ENCODE measurements at regions not wholly inside any gene's neighbourhood (a gene's known extent, or its start where the extent isn't known, plus 50 kb on each side); places are given as distances from the start of the nearest gene placed in this dataset.

- Histone ChIP-seq H3K36me3 (ENCODE audit: control insufficient read depth in 2 of 2, insufficient read depth in 2 of 2, low read length in 1 of 2) (no peaks in the 10 kb centered on the region), H3K4me3 (ENCODE audit: low read depth in 1 of 2, low read length in 2 of 2) (no peak overlapping the region), H3K9me3 (ENCODE audit: control insufficient read depth in 2 of 2, insufficient read depth in 1 of 2, low read depth in 1 of 2, low read length in 1 of 2) (no peaks in the 10 kb centered on the region), H3K27me3 (ENCODE audit: control insufficient read depth in 1 of 2, insufficient read depth in 2 of 2, low read length in 2 of 2) (no peaks in the 10 kb centered on the region), H3K4me1 (ENCODE audit: control insufficient read depth in 2 of 2, insufficient read depth in 2 of 2, low read length in 1 of 2) (no peaks in the 10 kb centered on the region), H3K27ac (ENCODE audit: low read depth in 2 of 2, low read length in 1 of 2) (no peak overlapping the region)
- 75% methylated on average over 1 of the region's 1 CpG for WGBS, 2 donors
Observed at GRCh38 chr1:58403894-58404293, 142.6 kb downstream of the OMA1 start.

DNA sequence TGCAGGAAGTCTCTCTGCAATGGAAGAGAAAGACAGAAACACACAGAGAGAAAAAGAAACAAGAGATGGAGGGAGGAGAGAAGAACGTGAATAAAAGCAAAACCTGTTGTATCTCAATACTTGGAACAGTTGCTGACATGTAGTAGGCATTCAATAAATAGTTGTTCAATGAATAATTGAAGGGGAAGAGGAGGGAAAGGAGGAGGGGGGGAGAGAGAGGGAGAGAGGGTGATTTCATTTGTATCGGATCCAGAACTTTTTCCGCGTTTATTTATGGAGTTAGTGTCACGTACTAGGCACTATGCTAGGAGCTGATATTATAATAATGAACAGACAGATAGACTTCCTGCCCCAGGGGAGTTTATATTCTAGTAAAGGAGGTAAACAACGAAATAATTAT lies 144.1 kb downstream of the OMA1 start:
- H3K27ac ChIP-seq (ENCODE audit: low read depth in 2 of 2, low read length in 1 of 2): no peak overlapping the region
- 59 to 69% methylated on average over 6 of the region's 6 CpGs for WGBS, 2 donors

DNA sequence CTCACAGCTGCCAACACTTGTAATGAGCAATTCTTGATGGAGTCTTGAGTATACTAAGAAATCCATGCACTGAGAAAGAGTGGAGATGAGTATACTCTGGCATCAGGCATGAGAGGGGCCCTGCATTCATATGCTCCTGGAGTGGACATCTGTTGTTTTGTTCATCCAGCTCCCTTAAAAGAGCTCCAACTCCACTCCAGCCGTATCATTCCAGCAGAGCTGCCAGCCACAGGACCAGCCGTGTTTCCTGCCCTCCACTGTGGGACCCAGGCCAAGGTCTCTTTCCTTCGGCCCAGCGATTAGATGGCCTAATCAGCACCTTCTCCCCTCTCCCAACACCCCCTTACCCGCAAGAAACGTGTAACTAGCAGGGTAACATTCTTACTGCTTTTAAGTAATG lies 144.5 kb downstream of the OMA1 start:
- 71 to 83% methylated on average over 6 of the region's 6 CpGs for WGBS, 2 donors
- no peak overlapping the region for H3K27ac ChIP-seq (ENCODE audit: low read depth in 2 of 2, low read length in 1 of 2)

More for the DNA sequence above, 144.1 kb downstream of the OMA1 start:
- H3K36me3 ChIP-seq (ENCODE audit: control insufficient read depth in 2 of 2, insufficient read depth in 2 of 2, low read length in 1 of 2): no peaks in the 10 kb centered on the region
- H3K4me1 ChIP-seq (ENCODE audit: control insufficient read depth in 2 of 2, insufficient read depth in 2 of 2, low read length in 1 of 2): no peaks in the 10 kb centered on the region
- no peak overlapping the region for H3K4me3 ChIP-seq (ENCODE audit: low read depth in 1 of 2, low read length in 2 of 2)
- no peaks in the 10 kb centered on the region for H3K27me3 ChIP-seq (ENCODE audit: control insufficient read depth in 1 of 2, insufficient read depth in 2 of 2, low read length in 2 of 2)
- no peaks in the 10 kb centered on the region for H3K9me3 ChIP-seq (ENCODE audit: control insufficient read depth in 2 of 2, insufficient read depth in 1 of 2, low read depth in 1 of 2, low read length in 1 of 2)

GRCh38 chr1:58399176-58399575 lies 147.3 kb downstream of the OMA1 start:
- Histone ChIP-seq H3K9me3 (ENCODE audit: control insufficient read depth in 2 of 2, insufficient read depth in 1 of 2, low read depth in 1 of 2, low read length in 1 of 2) (no peaks in the 10 kb centered on the region), H3K27ac (ENCODE audit: low read depth in 2 of 2, low read length in 1 of 2) (no peak overlapping the region), H3K27me3 (ENCODE audit: control insufficient read depth in 1 of 2, insufficient read depth in 2 of 2, low read length in 2 of 2) (no peaks in the 10 kb centered on the region), H3K4me3 (ENCODE audit: low read depth in 1 of 2, low read length in 2 of 2) (no peak overlapping the region), H3K36me3 (ENCODE audit: control insufficient read depth in 2 of 2, insufficient read depth in 2 of 2, low read length in 1 of 2) (no peaks in the 10 kb centered on the region), H3K4me1 (ENCODE audit: control insufficient read depth in 2 of 2, insufficient read depth in 2 of 2, low read length in 1 of 2) (no peaks in the 10 kb centered on the region)
- WGBS, 2 donors: 61 to 67% methylated on average over 3 of the region's 3 CpGs

More for the DNA sequence above, 144.5 kb downstream of the OMA1 start:
- Histone ChIP-seq H3K36me3 (ENCODE audit: control insufficient read depth in 2 of 2, insufficient read depth in 2 of 2, low read length in 1 of 2) (no peaks in the 10 kb centered on the region), H3K27me3 (ENCODE audit: control insufficient read depth in 1 of 2, insufficient read depth in 2 of 2, low read length in 2 of 2) (no peaks in the 10 kb centered on the region), H3K9me3 (ENCODE audit: control insufficient read depth in 2 of 2, insufficient read depth in 1 of 2, low read depth in 1 of 2, low read length in 1 of 2) (no peaks in the 10 kb centered on the region), H3K4me3 (ENCODE audit: low read depth in 1 of 2, low read length in 2 of 2) (no peak overlapping the region), H3K4me1 (ENCODE audit: control insufficient read depth in 2 of 2, insufficient read depth in 2 of 2, low read length in 1 of 2) (no peaks in the 10 kb centered on the region)

GRCh38 chr1:58398714-58399113 lies 147.8 kb downstream of the OMA1 start:
- H3K36me3 ChIP-seq (ENCODE audit: control insufficient read depth in 2 of 2, insufficient read depth in 2 of 2, low read length in 1 of 2): no peaks in the 10 kb centered on the region
- WGBS, 2 donors: 66 to 86% methylated on average over 1 of the region's 1 CpG
- no peaks in the 10 kb centered on the region for H3K4me1 ChIP-seq (ENCODE audit: control insufficient read depth in 2 of 2, insufficient read depth in 2 of 2, low read length in 1 of 2)
- H3K4me3 ChIP-seq (ENCODE audit: low read depth in 1 of 2, low read length in 2 of 2): no peak overlapping the region
- no peaks in the 10 kb centered on the region for H3K27me3 ChIP-seq (ENCODE audit: control insufficient read depth in 1 of 2, insufficient read depth in 2 of 2, low read length in 2 of 2)
- no peak overlapping the region for H3K27ac ChIP-seq (ENCODE audit: low read depth in 2 of 2, low read length in 1 of 2)
- no peaks in the 10 kb centered on the region for H3K9me3 ChIP-seq (ENCODE audit: control insufficient read depth in 2 of 2, insufficient read depth in 1 of 2, low read depth in 1 of 2, low read length in 1 of 2)

- 84 to 86% methylated on average over 9 of the region's 9 CpGs for WGBS, 2 donors
- H3K9me3 ChIP-seq (ENCODE audit: control insufficient read depth in 2 of 2, insufficient read depth in 1 of 2, low read depth in 1 of 2, low read length in 1 of 2): no peaks in the 10 kb centered on the region
- no peaks in the 10 kb centered on the region for H3K36me3 ChIP-seq (ENCODE audit: control insufficient read depth in 2 of 2, insufficient read depth in 2 of 2, low read length in 1 of 2)
- no peak overlapping the region for H3K27ac ChIP-seq (ENCODE audit: low read depth in 2 of 2, low read length in 1 of 2)
- no peaks in the 10 kb centered on the region for H3K4me1 ChIP-seq (ENCODE audit: control insufficient read depth in 2 of 2, insufficient read depth in 2 of 2, low read length in 1 of 2)
- H3K27me3 ChIP-seq (ENCODE audit: control insufficient read depth in 1 of 2, insufficient read depth in 2 of 2, low read length in 2 of 2): no peaks in the 10 kb centered on the region
- H3K4me3 ChIP-seq (ENCODE audit: low read depth in 1 of 2, low read length in 2 of 2): no peak overlapping the region
Observed at GRCh38 chr1:58397187-58397820, 149.2 kb downstream of the OMA1 start.

- Histone ChIP-seq H3K36me3 (ENCODE audit: control insufficient read depth in 2 of 2, insufficient read depth in 2 of 2, low read length in 1 of 2) (no peaks in the 10 kb centered on the region), H3K27ac (ENCODE audit: low read depth in 2 of 2, low read length in 1 of 2) (no peak overlapping the region), H3K27me3 (ENCODE audit: control insufficient read depth in 1 of 2, insufficient read depth in 2 of 2, low read length in 2 of 2) (no peaks in the 10 kb centered on the region), H3K4me3 (ENCODE audit: low read depth in 1 of 2, low read length in 2 of 2) (no peak overlapping the region), H3K9me3 (ENCODE audit: control insufficient read depth in 2 of 2, insufficient read depth in 1 of 2, low read depth in 1 of 2, low read length in 1 of 2) (no peaks in the 10 kb centered on the region), H3K4me1 (ENCODE audit: control insufficient read depth in 2 of 2, insufficient read depth in 2 of 2, low read length in 1 of 2) (no peaks in the 10 kb centered on the region)
- WGBS, 2 donors: 67 to 76% methylated on average over 6 of the region's 6 CpGs
Observed at GRCh38 chr1:58396150-58396549, 150.4 kb downstream of the OMA1 start.

DNA sequence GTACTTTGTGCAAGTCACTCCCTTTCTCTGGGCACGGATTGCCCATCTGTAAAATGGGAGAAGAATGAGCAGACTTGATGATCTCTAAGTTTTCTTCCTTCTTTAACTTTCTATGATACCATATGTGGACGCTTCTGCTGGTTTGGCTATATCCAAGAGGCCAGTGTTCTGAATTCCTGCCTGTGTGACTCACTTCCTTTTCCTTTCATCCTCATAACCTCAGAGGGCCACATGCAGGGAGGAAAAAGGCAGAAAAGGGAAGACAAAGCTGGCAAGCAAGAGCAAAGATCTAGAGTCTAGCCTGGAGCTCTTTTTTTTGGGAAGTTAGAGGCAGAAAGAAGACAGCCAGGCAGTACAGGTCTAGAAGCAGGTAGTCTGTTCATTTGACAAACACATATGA lies 151.2 kb downstream of the OMA1 start:
- H3K4me1 ChIP-seq (ENCODE audit: control insufficient read depth in 2 of 2, insufficient read depth in 2 of 2, low read length in 1 of 2): no peaks in the 10 kb centered on the region
- H3K9me3 ChIP-seq (ENCODE audit: control insufficient read depth in 2 of 2, insufficient read depth in 1 of 2, low read depth in 1 of 2, low read length in 1 of 2): no peaks in the 10 kb centered on the region
- H3K27ac ChIP-seq (ENCODE audit: low read depth in 2 of 2, low read length in 1 of 2): no peak overlapping the region
- no peak overlapping the region for H3K4me3 ChIP-seq (ENCODE audit: low read depth in 1 of 2, low read length in 2 of 2)
- WGBS, 2 donors: 52 to 60% methylated on average over 2 of the region's 2 CpGs
- H3K27me3 ChIP-seq (ENCODE audit: control insufficient read depth in 1 of 2, insufficient read depth in 2 of 2, low read length in 2 of 2): no peaks in the 10 kb centered on the region
- no peaks in the 10 kb centered on the region for H3K36me3 ChIP-seq (ENCODE audit: control insufficient read depth in 2 of 2, insufficient read depth in 2 of 2, low read length in 1 of 2)

GRCh38 chr1:58392083-58392482 lies 154.4 kb downstream of the OMA1 start:
- no peak overlapping the region for H3K27ac ChIP-seq (ENCODE audit: low read depth in 2 of 2, low read length in 1 of 2)
- H3K36me3 ChIP-seq (ENCODE audit: control insufficient read depth in 2 of 2, insufficient read depth in 2 of 2, low read length in 1 of 2): no peaks in the 10 kb centered on the region
- no peak overlapping the region for H3K4me3 ChIP-seq (ENCODE audit: low read depth in 1 of 2, low read length in 2 of 2)
- no peaks in the 10 kb centered on the region for H3K27me3 ChIP-seq (ENCODE audit: control insufficient read depth in 1 of 2, insufficient read depth in 2 of 2, low read length in 2 of 2)
- no peaks in the 10 kb centered on the region for H3K9me3 ChIP-seq (ENCODE audit: control insufficient read depth in 2 of 2, insufficient read depth in 1 of 2, low read depth in 1 of 2, low read length in 1 of 2)
- no peaks in the 10 kb centered on the region for H3K4me1 ChIP-seq (ENCODE audit: control insufficient read depth in 2 of 2, insufficient read depth in 2 of 2, low read length in 1 of 2)
- 70 to 73% methylated on average over 6 of the region's 6 CpGs for WGBS, 2 donors

DNA sequence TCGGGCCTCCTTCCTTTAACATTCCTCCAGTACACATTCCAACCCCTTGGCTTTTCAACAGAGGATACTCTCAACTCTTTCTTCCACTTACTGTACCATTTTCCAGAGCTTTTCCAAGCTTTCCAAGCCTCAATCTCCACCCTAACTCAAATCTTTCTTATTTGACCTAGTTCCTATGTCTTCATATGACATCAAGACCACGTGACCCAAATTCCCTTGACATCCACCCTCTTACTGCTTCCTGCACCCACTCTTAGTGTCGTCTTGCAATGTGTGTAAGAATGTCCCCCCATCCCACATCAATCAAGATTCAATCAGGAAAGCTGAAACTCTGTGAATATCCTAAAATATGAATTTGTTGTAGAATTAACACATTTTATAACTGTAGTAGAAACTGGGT lies 155.0 kb downstream of the OMA1 start:
- Histone ChIP-seq H3K27me3 (ENCODE audit: control insufficient read depth in 1 of 2, insufficient read depth in 2 of 2, low read length in 2 of 2) (no peaks in the 10 kb centered on the region), H3K4me3 (ENCODE audit: low read depth in 1 of 2, low read length in 2 of 2) (no peak overlapping the region), H3K27ac (ENCODE audit: low read depth in 2 of 2, low read length in 1 of 2) (no peak overlapping the region), H3K4me1 (ENCODE audit: control insufficient read depth in 2 of 2, insufficient read depth in 2 of 2, low read length in 1 of 2) (no peaks in the 10 kb centered on the region), H3K9me3 (ENCODE audit: control insufficient read depth in 2 of 2, insufficient read depth in 1 of 2, low read depth in 1 of 2, low read length in 1 of 2) (no peaks in the 10 kb centered on the region), H3K36me3 (ENCODE audit: control insufficient read depth in 2 of 2, insufficient read depth in 2 of 2, low read length in 1 of 2) (no peaks in the 10 kb centered on the region)
- WGBS, 2 donors: 80 to 84% methylated on average over 3 of the region's 3 CpGs

Measured in esophagus (tissue), 2 donors.